ENCODE measurements at regions not wholly inside any gene's neighbourhood (a gene's known extent, or its start where the extent isn't known, plus 50 kb on each side); places are given as distances from the start of the nearest gene placed in this dataset.

GRCh38 chr4:147110473-147111367 is 165.1 kb upstream of the TTC29 start:
- TF ChIP-seq EZH2 (IDR thresholded peaks at IDR 0.05) = no peak
- TF ChIP-seq POLR2AphosphoS5 (IDR thresholded peaks at IDR 0.05; ENCODE audit: borderline replicate concordance, low read depth, low read length) = no peak
